Body of pancreas (tissue), 4 donors: ENCODE measurements at regions not wholly inside any gene's neighbourhood (a gene's known extent, or its start where the extent isn't known, plus 50 kb on each side); places are given as distances from the start of the nearest gene placed in this dataset.

Source experiments
- CTCF ChIP-seq, 7 experiments: fragments of 450-650 bp in 4 of 7; fragments of 200-600 bp in 3 of 7; sonication (generic) in 3 of 7; IDR thresholded peaks; one replicate each; pipeline ENCODE4 v1.5.1; 2016 to 2019; ENCODE audit warnings: antibody characterized with exemption in 7 of 7
- POLR2A ChIP-seq, 3 donors: fragments of 450-650 bp; IDR thresholded peaks; one replicate each; pipeline ENCODE4 v1.6.1; 2016; ENCODE audit warnings: antibody characterized with exemption in 3 of 3, mild to moderate bottlenecking in 2 of 3

- TF ChIP-seq POLR2A (IDR thresholded peaks at IDR 0.05): no peak
- no peak for TF ChIP-seq CTCF (IDR thresholded peaks at IDR 0.05)
Measured at GRCh38 chr13:89828506-89828905, 1519.0 kb upstream of the MIR17HG start.
